Suppressor macrophage treated with lipopolysaccharide for 1 hour (primary cell): ENCODE measurements at regions not wholly inside any gene's neighbourhood (a gene's known extent, or its start where the extent isn't known, plus 50 kb on each side); places are given as distances from the start of the nearest gene placed in this dataset.
A peak's percentile ranks its signal among the peaks of the same experiment; 100 is the strongest.

Experiments
- DNase-seq, 3 donors: peaks; one replicate each; pipeline ENCODE4 v3.0.0-alpha.2; 2020 to 2022

GRCh38 chr17:13940858-13941665 is 128.2 kb upstream of the COX10 start:
- DNase-seq: peak; percentile 36 to 56 (median 41)

GRCh38 chr17:13941781-13942180 is 127.5 kb upstream of the COX10 start:
- no peak for DNase-seq

- no peak for DNase-seq
Measured at GRCh38 chr17:13943909-13944308, 125.4 kb upstream of the COX10 start.

DNA sequence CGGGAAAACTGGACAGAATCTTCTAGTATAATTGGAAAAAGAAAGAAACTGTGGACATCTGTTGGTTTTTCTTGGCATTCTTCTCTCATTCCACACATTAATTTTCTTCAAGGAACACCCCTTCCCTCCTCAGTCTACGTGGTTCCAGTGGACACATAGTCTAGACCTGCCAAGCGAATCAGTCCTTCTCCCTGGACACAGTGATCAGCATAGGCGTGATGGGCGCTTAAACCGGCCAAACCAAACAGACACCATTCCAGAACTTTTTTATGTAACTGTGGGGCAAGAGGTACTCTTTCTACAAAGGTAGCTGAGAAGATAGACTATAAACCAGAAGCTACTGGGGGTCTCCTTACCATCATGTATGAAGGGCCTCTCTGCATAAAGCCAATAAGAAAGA is 121.8 kb upstream of the COX10 start:
- DNase-seq: no peak

GRCh38 chr17:13952009-13952750 is 117.1 kb upstream of the COX10 start:
- DNase-seq: no peak

GRCh38 chr17:13953841-13954240 is 115.5 kb upstream of the COX10 start:
- DNase-seq: no peak

DNA sequence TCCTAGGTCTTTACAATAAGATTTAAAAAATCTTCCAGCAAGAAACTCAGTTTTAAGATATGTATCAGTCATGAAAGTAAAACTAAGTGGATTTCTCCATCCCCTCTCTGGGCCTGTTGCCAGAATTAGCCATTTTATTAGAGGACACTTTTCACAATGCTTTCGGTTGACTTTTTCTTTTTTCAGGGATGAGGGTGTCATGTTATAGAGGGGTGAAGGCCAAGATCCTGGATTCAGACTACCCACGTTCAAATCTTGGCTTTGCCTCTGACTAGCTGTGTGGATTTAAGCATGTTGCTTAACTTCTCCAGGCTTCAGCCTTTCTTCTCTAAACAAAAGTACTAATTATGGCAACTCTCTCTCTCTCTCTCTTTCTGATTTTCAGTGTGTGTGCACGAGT is 111.7 kb upstream of the COX10 start:
- no peak for DNase-seq

- DNase-seq: no peak
Measured at GRCh38 chr17:13958773-13959172, 110.5 kb upstream of the COX10 start.

- DNase-seq: no peak
Measured at GRCh38 chr17:13961265-13961664, 108.0 kb upstream of the COX10 start.

DNA sequence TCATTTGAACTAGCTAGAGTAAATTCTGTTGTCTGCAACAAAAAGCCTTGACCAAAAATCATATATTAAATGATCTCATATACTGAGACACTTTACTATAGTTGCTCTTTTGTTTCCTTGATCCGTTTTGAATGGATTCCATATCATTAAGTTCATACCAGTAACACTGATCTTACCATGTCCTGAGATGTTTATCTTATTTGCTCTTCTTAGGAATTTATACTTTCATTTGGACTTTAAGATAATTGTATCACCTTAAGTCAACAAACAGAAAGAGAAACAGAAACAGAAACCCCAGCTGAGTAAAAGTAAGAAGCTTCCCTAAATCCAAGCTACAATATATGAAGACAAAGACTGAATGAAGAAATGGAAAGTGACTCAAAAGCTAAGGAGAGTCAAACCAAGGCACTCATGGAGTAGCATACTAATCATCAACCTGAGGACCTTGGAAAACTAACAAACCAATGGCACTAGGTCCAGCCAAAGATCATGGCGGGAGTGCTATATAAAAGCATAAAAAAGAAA is 106.5 kb upstream of the COX10 start:
- DNase-seq: peak; percentile 13 to 53 (median 36)

DNA sequence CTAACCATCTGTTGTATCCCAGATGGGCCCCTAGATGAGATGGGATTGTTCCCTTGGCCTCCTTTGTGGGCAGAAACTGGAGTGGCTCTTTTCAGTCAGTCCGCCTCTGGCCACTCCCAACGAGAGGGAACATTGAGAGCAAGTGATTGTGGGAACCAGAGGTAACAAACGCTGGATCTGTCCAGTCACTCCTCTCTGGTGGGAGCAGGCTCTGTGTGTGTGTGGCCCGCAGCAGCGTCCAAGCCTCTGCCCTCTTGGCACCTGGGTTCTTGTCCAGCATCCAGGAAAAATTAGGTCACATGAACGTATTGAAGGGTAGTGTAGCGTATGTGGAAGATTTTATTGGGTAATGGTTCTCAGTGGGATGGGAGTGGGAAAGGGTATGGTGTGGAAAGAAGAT is 101.9 kb upstream of the COX10 start:
- no peak for DNase-seq

GRCh38 chr17:13970531-13970930 is 98.8 kb upstream of the COX10 start:
- DNase-seq: no peak

DNA sequence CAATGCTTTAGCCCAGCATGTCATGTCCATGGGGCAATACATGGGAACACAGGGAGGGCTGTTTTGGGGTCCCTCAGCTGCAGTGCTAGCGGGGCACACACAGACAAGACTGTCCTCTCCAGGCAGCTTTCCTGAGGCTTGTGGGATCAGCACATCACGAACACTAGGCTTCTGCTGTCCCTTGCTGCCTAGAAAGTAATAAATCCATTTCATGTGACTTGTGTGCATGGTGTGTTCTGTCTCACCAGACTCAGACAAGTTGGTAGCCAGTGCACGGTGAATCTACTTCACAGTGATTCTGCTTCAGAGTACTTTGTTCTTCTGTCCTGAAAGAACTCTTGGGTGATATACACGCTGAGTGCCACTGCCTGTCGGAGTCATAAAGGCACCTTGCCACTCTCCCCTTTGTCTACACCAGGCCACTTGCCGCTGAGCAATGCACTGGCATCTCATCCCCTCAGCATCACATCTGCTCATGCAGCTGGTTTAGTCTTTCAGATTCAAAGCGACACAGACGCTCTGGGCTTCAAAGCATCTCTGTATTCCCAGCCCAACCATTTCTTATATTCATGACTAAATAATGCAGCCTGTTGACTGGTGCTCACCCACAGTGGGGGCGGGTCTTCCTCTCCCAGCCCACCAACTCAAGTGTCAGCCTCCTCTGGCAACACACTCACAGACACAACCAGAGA is 95.2 kb upstream of the COX10 start:
- DNase-seq: no peak

- DNase-seq: no peak
Measured at GRCh38 chr17:13977837-13978236, 91.5 kb upstream of the COX10 start.

DNA sequence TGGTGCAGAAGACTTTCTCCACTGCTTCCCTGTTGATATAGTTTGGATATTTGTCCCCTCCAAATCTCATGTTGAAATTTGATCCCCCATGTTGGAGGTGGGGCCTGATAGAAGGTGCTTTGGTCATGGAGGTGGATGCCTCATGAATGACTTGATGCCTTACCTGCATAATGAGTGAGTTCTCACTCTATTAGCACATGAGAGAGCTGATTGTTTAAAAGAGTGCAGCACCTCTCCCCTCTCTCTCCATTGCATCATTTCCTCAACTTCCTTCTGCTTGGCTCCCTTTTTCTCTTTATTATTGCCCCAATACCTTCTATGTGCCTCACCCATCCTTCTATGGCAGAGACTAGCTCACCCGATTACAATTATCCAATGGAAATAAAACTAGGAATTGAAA is 90.8 kb upstream of the COX10 start:
- no peak for DNase-seq

DNA sequence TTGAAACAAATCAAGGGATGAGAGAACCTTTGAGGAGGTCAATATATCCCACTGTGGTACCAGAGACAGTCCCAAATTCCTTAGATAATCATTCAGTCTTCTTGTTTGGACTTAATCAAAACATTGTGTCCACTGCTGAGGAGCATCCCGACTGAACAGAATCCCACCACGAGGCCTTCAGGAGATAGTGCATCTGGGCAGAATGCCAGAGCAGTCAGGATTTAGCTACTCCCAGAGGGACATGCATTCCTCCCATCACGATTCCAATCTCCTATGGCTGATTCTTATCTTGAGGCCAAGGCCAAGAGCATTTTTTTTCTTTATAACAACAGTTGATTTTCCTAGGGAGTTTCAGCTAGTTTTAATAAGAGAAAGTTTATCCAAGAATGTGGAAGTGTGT is 87.4 kb upstream of the COX10 start:
- no peak for DNase-seq

DNA sequence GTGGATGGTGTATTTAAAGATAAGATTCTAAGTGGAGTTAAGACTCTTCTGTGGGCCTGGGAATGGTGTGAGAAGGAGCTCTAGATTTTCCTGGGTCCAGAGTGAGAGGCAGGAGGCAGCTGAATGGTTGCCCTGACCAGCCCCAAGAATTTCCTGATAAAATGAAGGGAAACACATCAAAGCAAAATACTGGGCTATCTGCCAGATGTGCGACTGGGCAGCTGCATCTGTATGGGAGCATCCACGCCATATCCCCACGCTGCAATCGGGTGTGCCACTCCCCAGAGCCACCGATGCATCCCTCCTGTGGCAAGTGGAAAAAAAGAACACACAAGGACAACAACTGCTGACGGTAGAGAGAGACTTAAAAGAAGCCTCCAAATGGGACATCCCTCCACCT is 84.3 kb upstream of the COX10 start:
- no peak for DNase-seq

GRCh38 chr17:13986855-13987254 is 82.4 kb upstream of the COX10 start:
- no peak for DNase-seq

GRCh38 chr17:13989138-13989537 is 80.2 kb upstream of the COX10 start:
- no peak for DNase-seq

- no peak for DNase-seq
Measured at GRCh38 chr17:13993106-13993505, 76.2 kb upstream of the COX10 start.

DNA sequence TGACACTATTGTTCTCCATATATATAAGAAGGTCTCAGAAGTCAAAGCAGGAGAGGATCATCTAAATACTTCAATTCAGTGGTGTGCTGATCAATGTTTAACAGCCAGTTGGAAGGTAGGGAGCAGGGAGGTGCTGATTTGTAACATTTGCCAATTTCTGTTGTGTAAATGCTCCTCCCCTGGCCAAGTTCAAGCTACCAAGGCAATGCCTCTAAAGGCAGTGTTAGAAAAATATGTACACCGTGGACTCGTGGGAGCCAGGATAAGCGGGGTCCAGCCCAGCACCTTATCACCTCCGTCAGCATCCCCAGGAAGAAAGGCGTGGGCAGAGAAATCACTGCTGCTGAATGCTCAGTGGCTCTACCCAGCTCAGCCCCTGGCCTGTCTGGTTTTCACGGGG is 75.3 kb upstream of the COX10 start:
- no peak for DNase-seq

DNA sequence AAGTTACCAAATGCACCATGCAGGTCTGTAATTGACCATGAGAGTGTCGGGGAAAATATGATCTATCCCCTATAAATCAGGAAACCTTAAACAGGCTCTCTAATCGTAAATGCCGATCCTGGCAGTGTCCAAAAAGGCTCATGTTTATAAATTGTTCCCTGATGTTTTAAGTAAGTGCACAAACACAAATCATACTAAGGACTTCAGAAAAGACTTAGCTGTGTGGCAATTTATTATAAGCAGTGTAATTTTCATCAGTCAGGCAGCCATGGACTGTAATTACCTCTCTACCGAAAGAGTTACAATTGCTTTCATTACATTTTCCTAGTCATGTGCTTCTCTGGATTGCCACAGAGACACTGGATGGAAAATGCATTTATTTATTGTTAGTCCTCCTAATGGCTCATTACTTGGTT is 73.4 kb upstream of the COX10 start:
- DNase-seq: no peak

DNA sequence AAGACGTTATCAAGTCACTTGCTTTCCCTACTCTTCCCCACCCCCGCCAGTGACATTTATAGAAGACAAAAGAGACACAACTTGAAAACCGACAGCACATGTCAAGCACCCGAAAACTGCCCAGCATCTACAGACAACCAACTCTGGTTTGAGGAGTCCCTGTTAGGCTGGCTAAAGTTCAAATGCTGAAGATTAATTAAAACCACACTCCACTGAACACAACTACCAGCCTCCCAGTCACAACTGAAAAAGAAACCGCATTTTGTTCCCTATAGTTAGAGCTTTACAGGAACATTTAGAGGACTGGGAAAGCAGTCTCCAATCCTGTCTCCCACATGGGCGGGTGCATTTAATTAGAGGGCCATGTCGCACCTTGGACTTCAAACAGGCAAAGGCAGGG is 73.0 kb upstream of the COX10 start:
- DNase-seq: no peak

GRCh38 chr17:13996748-13997147 is 72.6 kb upstream of the COX10 start:
- no peak for DNase-seq
